Nephron (organoid): ENCODE measurements at regions not wholly inside any gene's neighbourhood (a gene's known extent, or its start where the extent isn't known, plus 50 kb on each side); places are given as distances from the start of the nearest gene placed in this dataset.
"Not testable (repeated sequence)": the region's sequence is repeated elsewhere in the genome, so short reads cannot be mapped to it uniquely, and the experiment has no call there.

ENCODE experiments used
- H3K27ac Mint-ChIP-seq, 3 experiments: 2 replicates each; pipeline ENCODE4 v1.8.0; 2020; ENCODE audit warnings: mixed read lengths in 3 of 3, mild to moderate bottlenecking in 2 of 3, moderate library complexity in 1 of 3
- H3K27me3 Mint-ChIP-seq: 2 replicates; pipeline ENCODE4 v1.8.0; 2021; ENCODE audit warnings: low read depth, mild to moderate bottlenecking, moderate library complexity, mixed read lengths
- H3K36me3 Mint-ChIP-seq: 2 replicates; pipeline ENCODE4 v1.8.0; 2020; ENCODE audit warnings: low read depth, mixed read lengths
- H3K4me1 Mint-ChIP-seq: 2 replicates; pipeline ENCODE4 v1.8.0; 2020; ENCODE audit warnings: mixed read lengths
- H3K4me3 Mint-ChIP-seq, 3 experiments: 2 replicates each; pipeline ENCODE4 v1.8.0; 2020; ENCODE audit warnings: mild to moderate bottlenecking in 3 of 3, mixed read lengths in 3 of 3, moderate library complexity in 2 of 3
- H3K9me3 Mint-ChIP-seq: 2 replicates; pipeline ENCODE4 v1.8.0; 2020; ENCODE audit warnings: mixed read lengths
- CTCF ChIP-seq, 3 experiments: fragments of 200-600 bp; sonication (generic); IDR thresholded peaks; one replicate each; pipeline ENCODE4 v1.5.0; 2021; ENCODE audit warnings: antibody characterized with exemption in 3 of 3; ENCODE audit not compliant: unreplicated experiment in 3 of 3

- H3K4me1 Mint-ChIP-seq, H3K27me3 Mint-ChIP-seq, H3K36me3 Mint-ChIP-seq, H3K4me3 Mint-ChIP-seq, H3K27ac Mint-ChIP-seq: not testable (repeated sequence)
- peaks cover 36% of the 10 kb centered on the region for H3K9me3 Mint-ChIP-seq
Observed at GRCh38 chr10:109809954-109810353, 113.4 kb downstream of the XPNPEP1 start.

GRCh38 chr10:109801191-109801590, 122.1 kb downstream of the XPNPEP1 start:
- not testable (repeated sequence) for H3K27ac Mint-ChIP-seq, H3K4me3 Mint-ChIP-seq, H3K36me3 Mint-ChIP-seq, H3K4me1 Mint-ChIP-seq, H3K27me3 Mint-ChIP-seq
- peaks cover 40% of the 10 kb centered on the region for H3K9me3 Mint-ChIP-seq

- no peak for TF ChIP-seq CTCF (IDR thresholded peaks at IDR 0.05; ENCODE audit: unreplicated experiment in 3 of 3)
- Mint-ChIP-seq H3K4me1 (no peaks in the 10 kb centered on the region), H3K36me3 (no peaks in the 10 kb centered on the region), H3K27ac (no peak overlapping the region), H3K27me3 (peaks cover 4% of the 10 kb centered on the region), H3K9me3 (peaks cover 8% of the 10 kb centered on the region), H3K4me3 (no peak overlapping the region)
Observed at GRCh38 chr10:109790647-109791046, 132.7 kb downstream of the XPNPEP1 start.

- Mint-ChIP-seq H3K4me3 (no peak overlapping the region), H3K9me3 (no peaks in the 10 kb centered on the region), H3K4me1 (no peaks in the 10 kb centered on the region), H3K36me3 (no peaks in the 10 kb centered on the region), H3K27me3 (peaks cover 28% of the 10 kb centered on the region), H3K27ac (no peak overlapping the region)
- TF ChIP-seq CTCF (IDR thresholded peaks at IDR 0.05; ENCODE audit: unreplicated experiment in 3 of 3): no peak
Observed at GRCh38 chr10:109784236-109784635, 139.1 kb downstream of the XPNPEP1 start.

GRCh38 chr10:109783286-109783685, 140.0 kb downstream of the XPNPEP1 start:
- Mint-ChIP-seq H3K4me1 (no peaks in the 10 kb centered on the region), H3K27me3 (peaks cover 30% of the 10 kb centered on the region), H3K9me3 (no peaks in the 10 kb centered on the region), H3K36me3 (no peaks in the 10 kb centered on the region), H3K4me3 (no peak overlapping the region), H3K27ac (no peak overlapping the region)
- no peak for TF ChIP-seq CTCF (IDR thresholded peaks at IDR 0.05; ENCODE audit: unreplicated experiment in 3 of 3)

- Mint-ChIP-seq H3K9me3 (no peaks in the 10 kb centered on the region), H3K27me3 (peaks cover 26% of the 10 kb centered on the region), H3K4me1 (no peaks in the 10 kb centered on the region), H3K36me3 (no peaks in the 10 kb centered on the region), H3K27ac (no peak overlapping the region), H3K4me3 (no peak overlapping the region)
- no peak for TF ChIP-seq CTCF (IDR thresholded peaks at IDR 0.05; ENCODE audit: unreplicated experiment in 3 of 3)
Observed at GRCh38 chr10:109780997-109781396, 142.3 kb downstream of the XPNPEP1 start.

- Mint-ChIP-seq H3K4me3 (no peak overlapping the region), H3K9me3 (no peaks in the 10 kb centered on the region), H3K27me3 (peaks cover 22% of the 10 kb centered on the region), H3K4me1 (no peaks in the 10 kb centered on the region), H3K27ac (no peak overlapping the region), H3K36me3 (no peaks in the 10 kb centered on the region)
- TF ChIP-seq CTCF (IDR thresholded peaks at IDR 0.05; ENCODE audit: unreplicated experiment in 3 of 3): no peak
Observed at GRCh38 chr10:109778993-109779392, 144.3 kb downstream of the XPNPEP1 start.
